HL-60 (cell line): ENCODE measurements at regions not wholly inside any gene's neighbourhood (a gene's known extent, or its start where the extent isn't known, plus 50 kb on each side); places are given as distances from the start of the nearest gene placed in this dataset.

Source experiments
- CTCF ChIP-seq: IDR thresholded peaks from one replicate; pipeline ENCODE4 v1.5.1; 2011; ENCODE audit warnings: low read length, control low read depth, inconsistent platforms; ENCODE audit not compliant: insufficient read depth
- GABPA ChIP-seq: IDR thresholded peaks from 2 replicates; pipeline ENCODE4 v1.6.1; 2012; ENCODE audit warnings: low read depth
- POLR2AphosphoS5 ChIP-seq: IDR thresholded peaks from 2 replicates; pipeline ENCODE4 v1.6.1; 2012; ENCODE audit warnings: low read depth
- REST ChIP-seq: IDR thresholded peaks from 2 replicates; pipeline ENCODE4 v1.6.1; 2012; ENCODE audit warnings: low read depth; ENCODE audit not compliant: insufficient replicate concordance
- SPI1 ChIP-seq: IDR thresholded peaks from 2 replicates; pipeline ENCODE4 v1.6.1; 2012; ENCODE audit warnings: low read depth, mild to moderate bottlenecking, borderline replicate concordance

DNA sequence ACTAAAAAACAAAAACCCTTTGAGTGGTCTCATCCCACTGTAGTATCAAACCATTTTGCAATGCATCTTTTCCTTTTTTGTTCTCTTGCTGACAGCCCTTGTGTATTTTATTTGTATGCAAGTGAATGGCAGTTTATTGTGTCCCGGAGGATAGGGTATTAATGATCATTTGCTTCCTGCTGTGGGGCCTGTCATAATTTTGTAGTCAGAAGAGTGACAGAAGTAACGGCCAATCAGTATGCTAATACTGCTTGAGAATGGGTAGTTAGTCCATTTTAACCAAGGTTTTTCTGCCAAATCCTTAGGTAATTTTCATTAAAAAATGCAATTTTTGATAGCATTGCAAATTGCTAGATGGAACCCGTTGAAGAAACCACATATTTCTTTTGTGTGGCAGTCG lies 75.5 kb upstream of the PLSCR5 start:
- TF ChIP-seq POLR2AphosphoS5 (no peak), CTCF (no peak), GABPA (no peak), REST (no peak), SPI1 (no peak)
